Gastroesophageal sphincter (tissue), 4 donors: ENCODE measurements at regions not wholly inside any gene's neighbourhood (a gene's known extent, or its start where the extent isn't known, plus 50 kb on each side); places are given as distances from the start of the nearest gene placed in this dataset.

ENCODE experiments used
- ATAC-seq: fragments of 150-250 bp; one replicate; pipeline ENCODE4 v1.9.1; 2016; ENCODE audit warnings: mild to moderate bottlenecking, moderate library complexity
- H3K27ac ChIP-seq, 4 donors: fragments of 200-600 bp; sonication (generic) in 3 of 4; 1 replicate in 3 of 4; 2 replicates in 1 of 4; pipeline ENCODE4 v1.5.1; 2016 to 2019
- H3K27me3 ChIP-seq: fragments of 200-600 bp; sonication (generic); one replicate; pipeline ENCODE4 v1.5.1; 2019
- H3K36me3 ChIP-seq, 2 donors: fragments of 200-600 bp; sonication (generic); one replicate each; pipeline ENCODE4 v1.5.1; 2019; ENCODE audit warnings: control low read depth in 1 of 2
- H3K4me1 ChIP-seq, 3 donors: fragments of 200-600 bp; sonication (generic); 1 replicate in 2 of 3; 2 replicates in 1 of 3; pipeline ENCODE4 v1.5.1; 2016 to 2019; ENCODE audit warnings: control low read depth in 2 of 3
- H3K4me3 ChIP-seq, 2 donors: fragments of 200-600 bp; sonication (generic); one replicate each; pipeline ENCODE4 v1.5.1; 2019; ENCODE audit warnings: mild to moderate bottlenecking in 1 of 2, moderate library complexity in 1 of 2
- H3K9me3 ChIP-seq, 3 donors: fragments of 200-600 bp; sonication (generic); one replicate each; pipeline ENCODE4 v1.5.1; 2017 to 2019; ENCODE audit warnings: control low read depth in 2 of 3
- CTCF ChIP-seq, 4 experiments: fragments of 200-600 bp in 2 of 4; fragments of 450-650 bp in 2 of 4; sonication (generic) in 1 of 4; IDR thresholded peaks; one replicate each; pipeline ENCODE4 v1.5.1; 2017 to 2019; ENCODE audit warnings: antibody characterized with exemption in 4 of 4, mild to moderate bottlenecking in 2 of 4, moderate library complexity in 2 of 4
- EP300 ChIP-seq: sonication (generic); formaldehyde crosslinking; IDR thresholded peaks from one replicate; pipeline ENCODE4 v1.6.1; 2017; ENCODE audit warnings: antibody characterized with exemption, mild to moderate bottlenecking
- POLR2A ChIP-seq, 2 donors: fragments of 450-650 bp; IDR thresholded peaks; one replicate each; pipeline ENCODE4 v1.6.1; 2017; ENCODE audit warnings: antibody characterized with exemption in 2 of 2, mild to moderate bottlenecking in 2 of 2, moderate library complexity in 1 of 2
- POLR2AphosphoS5 ChIP-seq: sonication (generic); formaldehyde crosslinking; IDR thresholded peaks from one replicate; pipeline ENCODE4 v1.6.1; 2017; ENCODE audit warnings: antibody characterized with exemption
- WGBS, 2 donors: methylation state at CpG; one replicate each; pipeline ENCODE4 v1.1.5; 2018; ENCODE audit warnings: low coverage in 1 of 2; 5-methylcytosine and 5-hydroxymethylcytosine counted together

- Histone ChIP-seq H3K36me3 (no peaks in the 10 kb centered on the region), H3K4me3 (no peak overlapping the region), H3K4me1 (no peaks in the 10 kb centered on the region), H3K9me3 (no peaks in the 10 kb centered on the region), H3K27me3 (no peaks in the 10 kb centered on the region), H3K27ac (no peak overlapping the region)
- WGBS, 2 donors, result 75 to 89% methylated on average over 2 of the region's 2 CpGs
- TF ChIP-seq CTCF (IDR thresholded peaks at IDR 0.05) (no peak), POLR2A (IDR thresholded peaks at IDR 0.05) (no peak), EP300 (no peak), POLR2AphosphoS5 (no peak)
- no peak for ATAC-seq
Measured at GRCh38 chr1:71167505-71167904, 86.7 kb upstream of the ZRANB2 start.

- Histone ChIP-seq H3K4me1 (no peaks in the 10 kb centered on the region), H3K36me3 (no peaks in the 10 kb centered on the region), H3K27me3 (no peaks in the 10 kb centered on the region), H3K4me3 (no peak overlapping the region), H3K27ac (no peak overlapping the region), H3K9me3 (no peaks in the 10 kb centered on the region)
- TF ChIP-seq EP300 (no peak), POLR2AphosphoS5 (no peak), CTCF (IDR thresholded peaks at IDR 0.05) (no peak), POLR2A (IDR thresholded peaks at IDR 0.05) (no peak)
- no peak for ATAC-seq
- 54 to 59% methylated on average over 4 of the region's 4 CpGs for WGBS, 2 donors
Measured at GRCh38 chr1:71166178-71167173, 85.6 kb upstream of the ZRANB2 start.

GRCh38 chr1:71157715-71158114, 76.9 kb upstream of the ZRANB2 start:
- H3K4me1 ChIP-seq, result no peaks in the 10 kb centered on the region
- 79 to 100% methylated on average over 1 to 2 of the region's 2 CpGs for WGBS, 2 donors
- no peaks in the 10 kb centered on the region for H3K36me3 ChIP-seq
- H3K4me3 ChIP-seq, result no peak overlapping the region
- H3K27me3 ChIP-seq, result no peaks in the 10 kb centered on the region
- H3K27ac ChIP-seq, result no peak overlapping the region
- TF ChIP-seq EP300 (no peak), CTCF (IDR thresholded peaks at IDR 0.05) (no peak), POLR2AphosphoS5 (no peak), POLR2A (IDR thresholded peaks at IDR 0.05) (no peak)
- H3K9me3 ChIP-seq, result no peaks in the 10 kb centered on the region
- no peak for ATAC-seq

GRCh38 chr1:71157151-71157550, 76.3 kb upstream of the ZRANB2 start:
- H3K9me3 ChIP-seq, result no peaks in the 10 kb centered on the region
- no peak for ATAC-seq
- H3K27me3 ChIP-seq, result no peaks in the 10 kb centered on the region
- WGBS, 2 donors, result 56 to 79% methylated on average over 5 of the region's 5 CpGs
- no peak overlapping the region for H3K27ac ChIP-seq
- H3K4me3 ChIP-seq, result no peak overlapping the region
- TF ChIP-seq POLR2AphosphoS5 (no peak), CTCF (IDR thresholded peaks at IDR 0.05) (no peak), EP300 (no peak), POLR2A (IDR thresholded peaks at IDR 0.05) (no peak)
- no peaks in the 10 kb centered on the region for H3K4me1 ChIP-seq
- H3K36me3 ChIP-seq, result no peaks in the 10 kb centered on the region

GRCh38 chr1:71156590-71156989, 75.8 kb upstream of the ZRANB2 start:
- no peak overlapping the region for H3K27ac ChIP-seq
- H3K36me3 ChIP-seq, result no peaks in the 10 kb centered on the region
- WGBS, 2 donors, result 25 to 39% methylated on average over 2 of the region's 2 CpGs
- TF ChIP-seq POLR2A (IDR thresholded peaks at IDR 0.05) (no peak), POLR2AphosphoS5 (no peak), EP300 (no peak), CTCF (IDR thresholded peaks at IDR 0.05) (no peak)
- no peaks in the 10 kb centered on the region for H3K27me3 ChIP-seq
- no peaks in the 10 kb centered on the region for H3K4me1 ChIP-seq
- no peak for ATAC-seq
- no peak overlapping the region for H3K4me3 ChIP-seq
- H3K9me3 ChIP-seq, result no peaks in the 10 kb centered on the region
